HUES48 (cell line): ENCODE measurements at regions not wholly inside any gene's neighbourhood (a gene's known extent, or its start where the extent isn't known, plus 50 kb on each side); places are given as distances from the start of the nearest gene placed in this dataset.
"Not testable (repeated sequence)": the region's sequence is repeated elsewhere in the genome, so short reads cannot be mapped to it uniquely, and the experiment has no call there.

Experiments used
- H3K27ac ChIP-seq: one replicate; pipeline ENCODE4 v1.7.0; 2013; ENCODE audit warnings: low read depth, low read length, inconsistent platforms
- H3K27me3 ChIP-seq: 2 replicates; pipeline ENCODE4 v1.6.1; 2013; ENCODE audit warnings: mild to moderate bottlenecking, low read length; ENCODE audit not compliant: control insufficient read depth, insufficient read depth
- H3K36me3 ChIP-seq: 2 replicates; pipeline ENCODE4 v1.6.1; 2013; ENCODE audit warnings: low read length; ENCODE audit not compliant: control insufficient read depth, insufficient read depth
- H3K4me1 ChIP-seq: 2 replicates; pipeline ENCODE4 v1.6.1; 2013; ENCODE audit warnings: mild to moderate bottlenecking, low read length; ENCODE audit not compliant: control insufficient read depth, insufficient read depth
- H3K4me3 ChIP-seq: 2 replicates; pipeline ENCODE4 v1.5.1; 2013; ENCODE audit warnings: mild to moderate bottlenecking, low read depth, low read length
- H3K9ac ChIP-seq: 2 replicates; pipeline ENCODE4 v1.6.1; 2013; ENCODE audit warnings: mild to moderate bottlenecking, low read depth, low read length, moderate library complexity
- H3K9me3 ChIP-seq: 2 replicates; pipeline ENCODE4 v1.6.1; 2013; ENCODE audit warnings: low read length; ENCODE audit not compliant: control insufficient read depth, insufficient read depth

- Histone ChIP-seq H3K27me3 (no peaks in the 10 kb centered on the region), H3K4me3 (no peak overlapping the region), H3K9ac (no peak overlapping the region), H3K9me3 (no peaks in the 10 kb centered on the region), H3K27ac (no peak overlapping the region), H3K36me3 (no peaks in the 10 kb centered on the region), H3K4me1 (0 out of 2 replicates have a peak, but pooled peaks cover 3% of the 10 kb centered on the region)
Observed at GRCh38 chr7:81294897-81295515, 376.2 kb upstream of the SEMA3C start.

- H3K4me1 ChIP-seq = no peaks in the 10 kb centered on the region
- H3K9me3 ChIP-seq = no peaks in the 10 kb centered on the region
- no peak overlapping the region for H3K9ac ChIP-seq
- no peak overlapping the region for H3K4me3 ChIP-seq
- H3K36me3 ChIP-seq = no peaks in the 10 kb centered on the region
- no peaks in the 10 kb centered on the region for H3K27me3 ChIP-seq
- no peak overlapping the region for H3K27ac ChIP-seq
Observed at GRCh38 chr7:81293806-81294205, 375.0 kb upstream of the SEMA3C start.

- H3K9me3 ChIP-seq, H3K4me3 ChIP-seq, H3K27me3 ChIP-seq, H3K27ac ChIP-seq, H3K9ac ChIP-seq, H3K4me1 ChIP-seq, H3K36me3 ChIP-seq: not testable (repeated sequence)
Observed at GRCh38 chr7:81286754-81287153, 367.9 kb upstream of the SEMA3C start.

GRCh38 chr7:81285142-81285871, 366.5 kb upstream of the SEMA3C start:
- no peaks in the 10 kb centered on the region for H3K9me3 ChIP-seq
- H3K27ac ChIP-seq = no peak overlapping the region
- H3K4me3 ChIP-seq = no peak overlapping the region
- no peaks in the 10 kb centered on the region for H3K27me3 ChIP-seq
- no peaks in the 10 kb centered on the region for H3K4me1 ChIP-seq
- no peak overlapping the region for H3K9ac ChIP-seq
- H3K36me3 ChIP-seq = no peaks in the 10 kb centered on the region

GRCh38 chr7:81284576-81284975, 365.7 kb upstream of the SEMA3C start:
- H3K9ac ChIP-seq = no peak overlapping the region
- no peak overlapping the region for H3K27ac ChIP-seq
- no peaks in the 10 kb centered on the region for H3K9me3 ChIP-seq
- no peak overlapping the region for H3K4me3 ChIP-seq
- no peaks in the 10 kb centered on the region for H3K36me3 ChIP-seq
- no peaks in the 10 kb centered on the region for H3K27me3 ChIP-seq
- no peaks in the 10 kb centered on the region for H3K4me1 ChIP-seq

- Histone ChIP-seq H3K9ac (no peak overlapping the region), H3K36me3 (no peaks in the 10 kb centered on the region), H3K4me3 (no peak overlapping the region), H3K4me1 (no peaks in the 10 kb centered on the region), H3K9me3 (no peaks in the 10 kb centered on the region), H3K27me3 (no peaks in the 10 kb centered on the region), H3K27ac (no peak overlapping the region)
Observed at GRCh38 chr7:81280531-81280930, 361.7 kb upstream of the SEMA3C start.

GRCh38 chr7:81277691-81278090, 358.8 kb upstream of the SEMA3C start:
- H3K36me3 ChIP-seq = no peaks in the 10 kb centered on the region
- H3K9me3 ChIP-seq = no peaks in the 10 kb centered on the region
- H3K4me1 ChIP-seq = no peaks in the 10 kb centered on the region
- H3K27ac ChIP-seq = no peak overlapping the region
- H3K9ac ChIP-seq = no peak overlapping the region
- no peak overlapping the region for H3K4me3 ChIP-seq
- H3K27me3 ChIP-seq = no peaks in the 10 kb centered on the region

GRCh38 chr7:81273601-81274397, 354.9 kb upstream of the SEMA3C start:
- Histone ChIP-seq H3K27ac (no peak overlapping the region), H3K27me3 (no peaks in the 10 kb centered on the region), H3K36me3 (no peaks in the 10 kb centered on the region), H3K9ac (no peak overlapping the region), H3K9me3 (no peaks in the 10 kb centered on the region), H3K4me1 (no peaks in the 10 kb centered on the region), H3K4me3 (no peak overlapping the region)

GRCh38 chr7:81272176-81272575, 353.3 kb upstream of the SEMA3C start:
- no peaks in the 10 kb centered on the region for H3K9me3 ChIP-seq
- H3K36me3 ChIP-seq = no peaks in the 10 kb centered on the region
- no peak overlapping the region for H3K27ac ChIP-seq
- no peak overlapping the region for H3K4me3 ChIP-seq
- no peaks in the 10 kb centered on the region for H3K27me3 ChIP-seq
- H3K9ac ChIP-seq = no peak overlapping the region
- H3K4me1 ChIP-seq = no peaks in the 10 kb centered on the region

- Histone ChIP-seq H3K4me1 (no peaks in the 10 kb centered on the region), H3K36me3 (no peaks in the 10 kb centered on the region), H3K4me3 (no peak overlapping the region), H3K27ac (no peak overlapping the region), H3K27me3 (no peaks in the 10 kb centered on the region), H3K9me3 (peaks cover 5% of the 10 kb centered on the region; the same call in 1 of the 2 replicates), H3K9ac (no peak overlapping the region)
Observed at GRCh38 chr7:81268551-81268950, 349.7 kb upstream of the SEMA3C start.

- Histone ChIP-seq H3K36me3 (no peaks in the 10 kb centered on the region), H3K4me1 (no peaks in the 10 kb centered on the region), H3K27ac (no peak overlapping the region), H3K27me3 (no peaks in the 10 kb centered on the region), H3K9ac (no peak overlapping the region), H3K4me3 (no peak overlapping the region), H3K9me3 (peaks cover 5% of the 10 kb centered on the region; the same call in 1 of the 2 replicates)
Observed at GRCh38 chr7:81267508-81267907, 348.7 kb upstream of the SEMA3C start.
